Stimulated activated CD8-positive, alpha-beta memory T cell treated with anti-CD3 and anti-CD28 coated beads, Interleukin-4, amount 100 ng/mL, for 1 hour (primary cell): ENCODE measurements at regions not wholly inside any gene's neighbourhood (a gene's known extent, or its start where the extent isn't known, plus 50 kb on each side); places are given as distances from the start of the nearest gene placed in this dataset.
"Not testable (repeated sequence)": the region's sequence is repeated elsewhere in the genome, so short reads cannot be mapped to it uniquely, and the experiment has no call there.

Experiments used
- DNase-seq, 2 donors: peaks; one replicate each; pipeline ENCODE4 v3.0.0-alpha.2; 2020; ENCODE audit warnings: low read depth in 2 of 2, low spot score in 1 of 2

DNA sequence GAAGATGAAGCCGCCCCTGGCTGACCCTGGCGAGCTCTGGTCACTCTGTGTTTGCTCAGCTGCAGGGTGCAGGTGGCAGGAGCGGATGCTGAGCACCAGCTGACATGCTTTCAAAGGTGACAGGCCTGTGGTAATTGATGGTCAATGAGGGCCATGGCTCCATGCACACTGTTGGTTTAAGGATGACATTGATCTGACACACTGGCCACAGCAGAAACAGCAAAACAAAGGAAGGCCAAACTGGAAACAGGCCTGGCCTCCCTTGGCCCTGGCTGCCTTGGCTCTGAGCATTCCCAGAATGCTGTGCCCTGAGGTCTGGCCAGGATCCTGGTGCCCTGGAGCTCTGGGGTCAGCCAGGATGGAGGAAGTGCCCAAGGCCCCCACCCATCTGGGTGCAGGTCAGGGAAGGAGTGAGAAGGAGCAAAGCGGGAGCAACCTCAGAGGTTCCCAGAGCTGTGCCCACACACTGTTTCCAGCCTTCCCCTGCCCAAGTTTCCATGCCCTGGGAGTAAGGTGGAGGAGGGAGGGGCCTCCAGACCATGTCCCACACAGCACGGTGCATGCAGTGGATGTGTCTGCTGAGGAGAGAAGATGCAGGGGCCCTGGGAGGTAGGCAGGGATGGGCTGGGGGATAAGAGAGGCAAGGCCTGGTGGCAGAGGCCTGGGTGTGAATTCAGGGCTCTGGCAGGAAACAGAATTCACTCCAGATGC, 302.2 kb downstream of the RPS24 start:
- no peak for DNase-seq

DNA sequence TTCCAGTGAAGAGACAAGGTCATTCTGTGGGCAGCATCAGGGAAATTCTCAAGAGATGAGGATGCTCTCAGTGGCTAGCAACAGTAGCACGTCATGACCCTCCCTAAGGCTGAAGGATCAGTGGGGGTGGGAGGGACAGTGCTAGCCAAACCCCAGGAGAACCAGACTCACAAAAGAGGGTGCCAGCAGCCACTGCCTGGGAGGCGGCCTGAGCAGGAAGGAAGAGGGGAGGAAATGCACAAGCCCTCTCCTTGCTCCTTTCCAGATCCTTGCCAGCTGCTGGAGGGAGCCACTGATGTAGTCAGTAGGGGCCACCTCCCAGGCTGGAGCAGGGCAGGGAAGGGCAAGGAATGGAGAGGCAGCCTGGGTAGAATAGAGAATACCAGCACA, 302.7 kb downstream of the RPS24 start:
- no peak for DNase-seq

DNA sequence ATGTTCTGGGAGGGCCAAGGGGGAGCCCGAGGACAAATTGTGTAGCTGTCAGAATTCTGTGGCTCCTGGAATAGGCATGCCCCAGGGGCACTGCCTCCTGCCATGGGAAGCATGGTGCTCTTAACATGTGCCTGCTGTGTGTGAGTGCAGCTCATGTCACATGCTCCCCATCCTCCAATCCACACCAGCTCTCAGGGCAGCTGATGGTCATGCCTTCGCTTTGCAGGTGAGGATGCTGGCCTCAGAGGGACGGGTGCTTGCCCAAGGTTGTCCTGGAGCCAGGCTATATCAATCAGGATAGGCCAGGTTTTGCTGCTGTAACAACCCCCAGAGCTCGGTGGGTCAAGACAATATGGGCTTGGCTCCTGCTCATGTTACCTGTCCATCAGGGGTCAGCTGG, 303.4 kb downstream of the RPS24 start:
- no peak for DNase-seq

DNA sequence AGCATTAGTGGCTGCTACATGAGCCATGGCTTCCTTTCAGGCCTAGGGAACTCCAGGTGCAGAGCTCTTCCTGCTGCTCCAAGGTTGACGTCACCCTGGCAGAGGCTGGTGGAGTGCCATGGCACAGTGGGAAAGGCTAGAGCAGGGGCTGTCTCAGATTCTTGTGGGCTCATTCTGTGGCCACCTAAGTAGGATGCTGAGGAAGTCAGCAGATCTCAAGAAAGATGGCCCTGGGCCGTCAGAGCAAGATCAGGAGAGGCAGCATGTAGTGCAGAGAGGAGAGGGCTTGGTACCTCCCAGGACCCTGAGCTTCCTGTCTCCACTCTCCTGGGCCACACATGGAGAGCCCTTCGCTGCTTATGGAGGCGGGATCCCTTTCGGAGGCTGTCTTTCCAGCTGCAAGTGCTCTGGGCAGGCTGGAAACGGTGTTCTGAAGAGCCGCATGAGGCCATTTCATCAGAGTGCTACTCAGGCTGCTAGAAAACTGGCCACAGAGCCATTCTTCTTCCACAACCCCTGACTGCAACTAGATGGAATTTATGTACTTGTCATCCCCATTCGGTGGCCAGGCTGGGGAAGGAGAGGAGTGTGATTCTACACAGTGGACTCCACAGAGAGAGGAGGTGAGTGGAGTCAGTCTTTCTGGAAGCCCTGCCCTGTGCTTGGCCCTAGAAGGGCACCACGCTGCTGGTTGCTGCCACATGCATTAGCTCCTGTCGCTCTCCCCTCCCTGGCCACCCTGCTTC, 304.2 kb downstream of the RPS24 start:
- no peak for DNase-seq

DNA sequence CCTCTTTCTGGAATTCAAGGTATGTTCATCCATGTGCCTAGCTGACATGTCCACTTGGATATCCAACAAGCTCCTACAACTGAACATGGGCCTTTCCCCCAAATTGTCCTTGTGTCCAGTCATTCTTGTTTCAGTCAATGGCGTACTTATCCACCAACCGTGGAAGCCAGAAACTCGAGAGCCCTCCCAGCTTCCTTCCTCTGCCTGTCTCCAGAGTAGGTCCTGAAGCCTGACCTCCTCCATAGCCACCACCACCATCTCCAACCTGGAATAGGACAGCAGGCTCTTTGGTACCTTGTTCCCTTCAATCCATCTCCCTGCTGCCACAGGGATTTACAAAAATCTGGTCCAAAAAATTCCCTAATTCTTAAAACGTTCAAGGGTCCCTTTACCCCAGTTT, 305.1 kb downstream of the RPS24 start:
- no peak for DNase-seq

DNA sequence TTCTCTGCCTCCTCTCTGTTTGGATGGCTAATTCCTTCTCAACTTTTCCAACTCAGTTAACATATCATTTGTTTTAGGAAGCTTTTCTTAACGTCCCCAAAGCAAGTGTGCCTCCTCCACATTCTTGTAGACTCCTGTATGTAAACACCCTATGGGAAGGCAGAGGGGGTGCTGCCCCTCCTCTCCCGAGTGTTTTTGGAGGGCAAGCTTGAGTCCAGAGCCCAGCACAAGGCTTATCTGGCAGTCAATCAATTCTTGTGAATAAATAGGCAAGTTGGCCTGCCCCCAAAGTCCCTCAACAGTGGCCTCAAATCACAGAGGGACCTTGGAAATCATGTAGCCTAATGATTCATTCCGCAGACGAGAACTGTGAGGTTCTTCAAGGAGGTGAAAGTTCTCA, 305.6 kb downstream of the RPS24 start:
- DNase-seq, result no peak

DNA sequence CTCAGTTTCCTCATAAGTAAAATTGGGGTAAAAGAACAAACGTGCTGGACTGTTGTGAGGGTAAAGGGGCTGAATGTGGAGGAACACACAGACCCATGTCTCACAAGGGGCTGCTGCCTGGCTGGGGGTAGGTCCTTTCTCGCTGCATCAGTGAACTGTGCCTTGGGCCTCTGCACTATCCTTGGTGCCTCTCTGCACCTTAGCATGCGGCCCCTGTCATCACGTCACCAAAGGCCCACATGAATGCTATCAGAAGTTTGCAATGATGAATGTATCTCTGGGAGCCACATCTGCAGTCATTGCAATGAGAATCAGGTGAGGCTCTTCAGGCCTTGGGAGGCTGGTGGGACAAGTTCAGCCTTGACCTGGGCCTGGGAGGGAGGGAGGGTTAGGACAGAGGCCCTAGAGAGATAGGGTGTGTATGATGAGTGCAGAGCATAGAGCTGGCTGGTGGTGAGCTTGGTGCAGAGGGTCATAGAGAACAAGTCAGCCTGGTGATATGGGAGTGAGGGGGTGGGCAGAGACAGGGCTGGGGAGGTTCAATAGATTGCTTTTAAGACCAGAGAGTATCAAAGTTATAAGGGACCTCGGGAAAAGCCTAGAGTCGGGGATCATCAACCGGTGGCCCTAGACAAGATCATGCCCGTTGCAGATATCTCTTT, 308.4 kb downstream of the RPS24 start:
- DNase-seq, result no peak

DNA sequence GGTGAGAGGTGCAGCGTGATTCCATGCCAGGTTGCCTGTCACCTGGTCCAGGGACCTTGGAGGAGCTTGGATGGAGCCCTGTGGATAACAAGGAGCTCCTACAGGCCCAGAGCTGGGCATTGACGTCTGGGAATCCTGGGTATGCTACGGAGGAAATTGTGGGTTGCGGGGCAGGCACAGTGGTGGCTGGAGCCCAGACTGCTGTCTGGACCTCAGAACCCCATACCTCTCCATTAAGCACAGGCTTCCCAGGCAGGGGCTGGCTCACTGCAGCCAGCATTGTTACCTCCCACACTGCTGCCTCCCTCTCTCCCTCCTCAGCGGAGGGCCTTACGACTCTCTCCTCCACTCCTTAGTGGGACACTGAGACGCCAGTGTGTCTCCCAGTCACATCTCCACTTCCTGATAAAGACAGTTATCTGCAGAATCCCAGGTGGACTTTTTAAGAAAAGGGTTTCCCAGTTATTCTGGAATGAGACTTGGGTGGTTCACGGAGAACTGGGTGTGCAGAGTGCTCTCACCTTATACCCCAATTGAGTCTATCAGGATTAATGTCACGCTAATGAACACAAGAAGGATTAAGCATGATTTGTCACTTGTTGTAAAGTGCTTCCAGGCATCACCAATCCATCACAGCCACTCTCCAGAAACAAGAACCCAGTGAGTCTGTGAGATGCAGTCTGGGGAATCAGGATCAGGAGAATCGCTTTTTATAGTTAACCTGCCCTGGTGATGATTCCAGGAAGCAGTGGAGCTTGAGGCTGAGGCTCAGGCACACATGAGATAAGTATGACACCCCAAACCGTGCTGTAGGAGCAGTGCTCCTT, 309.4 kb downstream of the RPS24 start:
- DNase-seq, result no peak

DNA sequence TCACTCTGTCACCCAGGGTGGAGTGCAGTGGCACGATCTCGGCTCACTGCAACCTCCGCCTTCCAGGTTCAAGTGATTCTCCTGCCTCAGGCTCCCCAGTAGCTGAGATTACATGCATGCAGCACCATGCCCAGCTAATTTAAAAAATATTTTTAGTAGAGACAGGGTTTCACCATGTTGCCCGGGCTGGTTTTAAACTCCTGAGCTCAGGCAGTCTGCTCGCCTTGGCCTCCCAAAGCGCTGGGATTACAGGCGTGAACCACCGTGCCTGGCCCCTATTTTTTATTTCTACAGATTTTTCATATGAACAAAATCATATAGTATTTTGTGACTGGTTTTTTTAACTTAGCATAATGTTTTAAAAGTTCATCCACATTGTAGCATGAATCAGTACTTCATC, 310.6 kb downstream of the RPS24 start:
- not testable (repeated sequence) for DNase-seq

DNA sequence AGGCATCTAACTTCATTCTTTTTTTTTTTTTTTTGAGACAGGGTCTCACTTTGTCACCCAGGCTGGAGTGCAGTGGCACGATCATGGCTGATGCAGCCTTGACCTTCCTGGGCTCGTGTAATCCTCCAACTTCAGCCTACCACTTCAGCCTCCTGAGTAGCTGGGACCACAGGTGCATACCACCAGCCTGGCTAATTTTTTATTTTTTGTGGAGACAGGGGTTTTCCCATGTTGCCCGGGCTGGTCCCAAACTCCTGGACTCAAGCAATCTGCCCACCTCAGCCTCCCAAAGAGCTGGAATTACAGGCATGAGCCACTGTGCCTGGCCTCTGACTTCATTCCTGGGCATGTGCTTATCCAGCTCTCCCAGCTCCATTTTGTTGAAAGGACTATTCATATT, 311.9 kb downstream of the RPS24 start:
- not testable (repeated sequence) for DNase-seq

DNA sequence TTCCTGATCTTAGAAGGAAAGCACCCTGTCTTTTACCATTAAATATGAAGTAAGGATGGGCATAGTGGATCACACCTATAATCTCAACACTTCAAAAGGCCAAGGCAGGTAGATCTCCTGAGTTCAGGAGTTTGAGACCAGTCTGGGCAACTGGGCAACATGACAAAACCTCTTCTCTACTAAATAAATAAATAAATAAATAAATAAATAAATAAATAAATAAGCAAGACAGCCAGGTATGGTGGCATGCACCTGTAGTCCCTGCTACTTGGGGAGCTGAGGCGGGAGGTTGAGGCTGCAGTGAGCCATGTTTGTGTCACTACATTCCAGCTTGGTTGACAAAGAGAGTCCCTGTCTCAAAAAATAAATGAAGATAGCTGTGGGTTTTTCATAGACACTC, 313.1 kb downstream of the RPS24 start:
- DNase-seq, result no peak

DNA sequence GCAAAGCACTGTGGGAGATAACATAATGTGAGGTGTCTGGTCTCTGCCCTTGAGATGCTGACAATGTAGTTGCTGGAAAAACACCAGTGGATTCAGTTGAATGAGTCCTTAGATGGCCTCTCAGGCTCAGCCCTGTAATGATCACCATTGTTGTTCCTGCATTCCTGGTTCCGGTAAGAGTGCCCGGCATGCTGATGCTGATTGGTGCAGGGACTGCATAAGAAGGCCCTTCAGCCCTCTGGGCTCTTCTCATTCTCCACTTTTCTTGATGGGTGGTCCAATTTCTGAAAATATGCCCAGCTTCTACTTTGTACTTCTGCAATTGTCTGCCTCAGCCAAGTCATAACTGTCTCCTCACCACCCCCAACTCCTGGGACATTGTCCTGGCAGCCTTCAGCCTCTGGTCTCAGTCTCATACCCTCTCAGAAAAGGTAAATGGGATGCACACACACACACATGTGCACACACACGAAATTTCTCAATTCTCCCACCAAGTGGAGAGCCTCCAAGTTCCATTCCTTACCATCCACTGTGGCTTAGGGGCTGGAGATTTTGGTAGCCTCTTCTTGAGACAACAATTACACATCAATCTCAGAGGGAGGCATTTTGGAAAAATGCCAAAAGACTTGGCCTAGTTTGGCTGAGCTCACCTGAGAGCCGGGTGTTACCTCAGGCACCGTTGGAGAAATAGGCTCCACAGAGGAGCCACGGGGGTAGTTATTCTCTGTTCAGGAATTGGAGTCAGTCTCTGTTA, 314.9 kb downstream of the RPS24 start:
- DNase-seq, result no peak

DNA sequence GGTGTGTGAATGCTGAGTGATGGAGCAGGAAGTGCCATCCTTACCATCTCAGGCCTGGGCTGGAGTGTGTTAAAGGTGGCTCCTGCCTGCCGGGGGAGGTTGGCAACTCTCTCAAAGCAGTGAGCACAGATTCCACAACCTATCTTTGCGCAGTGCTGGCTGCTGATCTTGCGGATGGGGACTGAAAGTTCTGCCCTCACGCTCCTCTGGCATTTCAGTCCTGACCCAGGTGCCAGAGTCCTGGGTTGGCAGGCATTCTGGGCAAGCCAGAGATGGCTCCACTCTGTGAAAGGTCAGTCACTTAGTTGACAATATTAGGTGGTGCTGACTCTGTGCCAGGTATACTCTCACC, 315.5 kb downstream of the RPS24 start:
- no peak for DNase-seq

DNA sequence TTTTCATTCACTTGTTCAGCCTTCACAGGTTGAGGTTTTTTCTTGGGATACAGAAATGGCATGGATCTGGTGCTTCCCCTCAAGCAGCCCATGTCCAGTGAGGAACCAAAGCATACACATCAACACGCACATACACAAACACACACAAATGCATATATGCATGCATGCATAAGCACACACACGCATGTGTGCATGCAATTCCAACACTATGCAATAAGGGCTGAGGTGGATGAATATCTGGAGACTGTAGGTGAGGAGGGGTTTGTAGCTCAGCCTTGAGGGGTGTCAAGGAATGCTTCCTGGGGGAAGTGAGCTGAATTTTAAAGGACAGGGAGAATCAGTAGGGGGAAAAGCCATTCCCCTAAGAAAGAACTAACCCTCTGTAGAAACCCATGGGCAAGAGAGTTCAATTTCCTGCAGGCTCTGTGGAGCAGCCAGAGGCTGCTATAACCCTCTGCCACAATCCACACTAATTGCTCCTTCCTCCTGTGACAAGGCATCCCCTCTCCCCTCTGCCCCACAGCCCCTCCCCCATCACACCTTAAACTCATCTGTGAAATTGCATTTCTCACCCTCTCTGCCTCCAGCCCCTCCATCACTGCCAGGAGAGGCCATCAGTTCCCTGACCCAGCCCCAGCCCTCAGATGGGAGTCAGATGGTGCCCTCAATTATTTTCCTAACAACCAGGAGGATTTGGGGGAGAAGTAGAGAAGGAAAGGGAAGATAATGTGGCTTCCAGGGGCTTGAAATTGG, 316.4 kb downstream of the RPS24 start:
- no peak for DNase-seq

DNA sequence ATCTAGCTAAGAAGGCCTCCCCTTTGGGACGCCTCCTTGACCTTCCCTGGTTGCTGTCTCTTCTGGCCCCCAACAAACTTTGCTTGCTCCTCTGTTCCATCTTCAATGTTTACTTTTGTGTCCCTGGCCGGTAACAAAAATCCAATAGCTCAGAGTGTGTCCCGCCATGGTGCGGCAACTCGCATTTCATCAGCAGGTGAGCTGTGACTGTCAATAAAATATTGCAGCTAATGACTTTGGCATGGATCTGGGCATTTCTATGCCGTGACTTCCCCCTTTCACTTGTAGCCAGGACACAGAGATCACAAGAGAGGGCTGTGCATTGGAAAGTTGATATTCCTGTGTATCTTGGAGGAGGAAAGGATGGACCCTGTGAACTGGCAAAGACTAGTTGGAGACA, 317.6 kb downstream of the RPS24 start:
- DNase-seq, result no peak

DNA sequence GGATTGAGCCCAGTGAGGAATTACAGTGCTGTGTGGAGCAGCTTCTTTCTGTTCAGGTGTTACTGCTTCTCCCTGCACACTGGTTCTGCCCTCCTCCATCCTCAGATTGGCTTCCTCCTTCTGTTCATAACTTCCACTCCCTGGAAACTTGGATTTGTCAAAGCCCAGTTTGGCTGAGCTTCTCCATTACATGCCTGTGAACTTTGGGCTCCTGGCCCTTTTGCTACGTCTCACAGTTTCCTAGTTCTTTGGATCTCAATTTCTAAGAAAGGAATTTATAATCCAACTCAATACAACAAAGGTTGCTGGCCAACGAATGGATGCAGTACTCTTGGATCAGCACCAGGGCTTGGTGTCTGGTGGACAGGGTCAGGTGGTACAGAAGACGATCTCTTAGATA, 318.1 kb downstream of the RPS24 start:
- no peak for DNase-seq

DNA sequence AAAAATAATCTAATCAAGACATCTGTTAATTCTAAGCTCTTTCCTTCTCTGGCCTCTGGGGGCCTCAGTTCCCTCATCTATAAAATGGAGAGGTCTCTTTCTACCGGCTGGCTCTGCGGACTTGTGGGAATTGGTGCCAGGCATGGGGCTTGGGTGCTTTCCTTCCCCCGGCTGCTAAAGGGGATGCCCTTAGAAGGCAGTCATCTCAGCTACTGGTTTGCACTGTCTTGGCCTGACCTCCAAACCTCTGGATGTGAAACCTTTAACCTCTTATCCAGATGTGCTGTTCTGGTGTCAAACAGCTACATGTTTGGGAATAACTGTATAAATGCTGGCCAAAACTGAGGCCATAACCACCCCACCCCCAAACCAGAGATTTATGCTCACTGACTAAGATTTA, 320.0 kb downstream of the RPS24 start:
- no peak for DNase-seq

DNA sequence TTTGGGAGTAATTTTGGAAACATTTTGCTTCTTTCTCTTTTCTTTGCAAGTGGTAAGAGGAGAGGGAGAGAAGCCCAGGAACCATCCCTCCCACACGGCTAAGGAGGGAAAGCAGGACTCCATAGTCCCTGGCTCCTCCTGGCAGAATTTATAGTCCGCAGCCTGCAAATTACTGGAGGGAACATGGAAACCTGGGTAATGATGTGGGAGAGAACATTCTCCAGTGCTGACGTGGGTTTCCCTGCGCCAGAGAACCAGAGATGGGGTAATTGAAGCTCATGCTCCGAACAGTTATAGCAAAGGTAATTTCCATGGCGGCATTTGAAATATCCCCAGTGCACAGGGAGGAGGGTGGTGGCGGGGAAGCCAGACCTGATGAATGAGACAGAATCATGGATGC, 320.4 kb downstream of the RPS24 start:
- DNase-seq, result no peak

DNA sequence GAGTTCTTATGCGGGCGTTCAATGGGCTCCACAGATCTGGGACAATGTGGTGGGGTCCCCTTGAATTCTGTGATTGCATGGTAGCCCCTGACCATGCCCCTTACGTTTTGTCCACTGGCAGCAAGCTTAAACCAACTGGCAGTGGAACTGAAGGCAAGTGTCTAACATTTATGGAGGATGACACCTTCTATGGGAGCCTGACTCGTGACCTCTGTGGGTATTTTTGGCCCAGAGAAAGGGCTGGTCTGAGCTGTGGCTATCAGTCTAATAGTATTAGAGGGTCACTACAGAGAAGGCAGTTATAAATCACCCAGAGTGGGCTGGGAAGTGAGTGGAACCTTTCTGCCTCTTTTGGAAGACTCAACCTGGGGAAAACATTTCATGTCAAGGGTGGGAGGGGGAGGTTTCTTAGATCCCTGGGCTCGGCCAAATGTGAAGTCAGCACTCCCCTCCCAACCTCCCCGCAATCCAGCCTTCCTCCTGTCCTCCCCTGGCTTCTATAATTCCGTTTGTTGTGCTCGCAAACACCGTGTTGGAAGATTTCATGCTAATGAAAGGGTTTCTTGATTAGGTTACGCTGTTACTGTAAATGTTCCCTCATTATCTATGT, 322.7 kb downstream of the RPS24 start:
- DNase-seq, result no peak
